H9 (cell line): ENCODE measurements at regions not wholly inside any gene's neighbourhood (a gene's known extent, or its start where the extent isn't known, plus 50 kb on each side); places are given as distances from the start of the nearest gene placed in this dataset.

ENCODE experiments used
- DNase-seq: peaks from one replicate; pipeline ENCODE4 v3.0.0-alpha.2; 2017
- H2AFZ ChIP-seq: one replicate; pipeline ENCODE4 v1.6.1; 2013; ENCODE audit warnings: mild to moderate bottlenecking, low read length, control low read depth, moderate library complexity
- H2AK5ac ChIP-seq: 2 replicates; pipeline ENCODE4 v1.6.1; 2013; ENCODE audit warnings: low read length, control low read depth, mixed read lengths; ENCODE audit not compliant: insufficient read length
- H2BK120ac ChIP-seq: one replicate; pipeline ENCODE4 v1.6.1; 2013; ENCODE audit warnings: low read depth, mild to moderate bottlenecking, low read length, control low read depth, inconsistent platforms; ENCODE audit not compliant: poor library complexity, severe bottlenecking
- H2BK12ac ChIP-seq: 2 replicates; pipeline ENCODE4 v1.6.1; 2013; ENCODE audit warnings: low read length, control low read depth, mixed read lengths, low read depth; ENCODE audit not compliant: insufficient read length
- H2BK15ac ChIP-seq: 2 replicates; pipeline ENCODE4 v1.6.1; 2013; ENCODE audit warnings: low read depth, low read length, control low read depth
- H2BK20ac ChIP-seq: one replicate; pipeline ENCODE4 v1.6.1; 2013; ENCODE audit warnings: low read depth, mild to moderate bottlenecking, low read length, control low read depth, inconsistent platforms; ENCODE audit not compliant: poor library complexity, severe bottlenecking
- H2BK5ac ChIP-seq: 2 replicates; pipeline ENCODE4 v1.6.1; 2013; ENCODE audit warnings: low read length, control low read depth, mixed read lengths; ENCODE audit not compliant: insufficient read length
- H3K14ac ChIP-seq: 2 replicates; pipeline ENCODE4 v1.6.1; 2013; ENCODE audit warnings: low read length, control low read depth; ENCODE audit not compliant: insufficient read depth
- H3K18ac ChIP-seq: 2 replicates; pipeline ENCODE4 v1.6.1; 2013; ENCODE audit warnings: low read depth, mild to moderate bottlenecking, mixed read lengths, low read length, control low read depth; ENCODE audit not compliant: insufficient read length
- H3K23ac ChIP-seq: 2 replicates; pipeline ENCODE4 v1.6.1; 2013; ENCODE audit warnings: low read length, control low read depth, mixed read lengths, low read depth; ENCODE audit not compliant: insufficient read length
- H3K23me2 ChIP-seq: 2 replicates; pipeline ENCODE4 v1.6.1; 2013; ENCODE audit warnings: low read depth, mild to moderate bottlenecking, mixed read lengths, low read length, control low read depth; ENCODE audit not compliant: insufficient read length, poor library complexity, severe bottlenecking
- H3K27ac ChIP-seq: 2 replicates; pipeline ENCODE4 v1.5.1; 2013; ENCODE audit warnings: low read length, control low read depth, mixed read lengths, low read depth; ENCODE audit not compliant: insufficient read length
- H3K27me3 ChIP-seq: 2 replicates; pipeline ENCODE4 v1.6.1; 2013; ENCODE audit warnings: low read length, control low read depth, inconsistent platforms; ENCODE audit not compliant: insufficient read depth
- H3K4ac ChIP-seq: 2 replicates; pipeline ENCODE4 v1.6.1; 2013; ENCODE audit warnings: low read depth, mild to moderate bottlenecking, control low read depth, inconsistent platforms, low read length, moderate library complexity
- H3K4me1 ChIP-seq: 2 replicates; pipeline ENCODE4 v1.6.1; 2013; ENCODE audit warnings: low read length, control low read depth, inconsistent platforms; ENCODE audit not compliant: insufficient read depth
- H3K4me2 ChIP-seq: 2 replicates; pipeline ENCODE4 v1.6.1; 2013; ENCODE audit warnings: low read length, control low read depth, mixed read lengths; ENCODE audit not compliant: insufficient read length, insufficient read depth
- H3K56ac ChIP-seq: 2 replicates; pipeline ENCODE4 v1.6.1; 2013; ENCODE audit warnings: low read depth, mild to moderate bottlenecking, mixed read lengths, low read length, control low read depth; ENCODE audit not compliant: insufficient read length
- H3K79me1 ChIP-seq: 2 replicates; pipeline ENCODE4 v1.6.1; 2013; ENCODE audit warnings: low read depth, mild to moderate bottlenecking, moderate library complexity, low read length, control low read depth, inconsistent platforms; ENCODE audit not compliant: insufficient read depth, poor library complexity, severe bottlenecking
- H3K79me2 ChIP-seq: 2 replicates; pipeline ENCODE4 v1.6.1; 2013; ENCODE audit warnings: low read length, control low read depth, inconsistent platforms; ENCODE audit not compliant: insufficient read depth
- H3K9ac ChIP-seq: 2 replicates; pipeline ENCODE4 v1.6.1; 2013; ENCODE audit warnings: low read length, control low read depth, mixed read lengths; ENCODE audit not compliant: insufficient read length; ENCODE audit errors: extremely low read depth
- H3K9me3 ChIP-seq: one replicate; pipeline ENCODE4 v1.6.1; 2013; ENCODE audit warnings: low read depth, low read length, inconsistent platforms; ENCODE audit not compliant: control insufficient read depth
- H3T11ph ChIP-seq: one replicate; pipeline ENCODE4 v1.6.1; 2013; ENCODE audit warnings: mild to moderate bottlenecking, low read length, control low read depth, inconsistent platforms
- H4K20me1 ChIP-seq: one replicate; pipeline ENCODE4 v1.6.1; 2013; ENCODE audit not compliant: control insufficient read depth, insufficient read length, insufficient read depth
- H4K5ac ChIP-seq: 2 replicates; pipeline ENCODE4 v1.6.1; 2013; ENCODE audit warnings: low read depth, mild to moderate bottlenecking, mixed read lengths, low read length, control low read depth; ENCODE audit not compliant: insufficient read length
- H4K8ac ChIP-seq: replicated peaks from 2 replicates; pipeline ENCODE4 v1.6.1; 2013; ENCODE audit warnings: low read length, control low read depth, mixed read lengths, low read depth; ENCODE audit not compliant: insufficient read length
- H4K91ac ChIP-seq: 2 replicates; pipeline ENCODE4 v1.6.1; 2013; ENCODE audit warnings: low read depth, mild to moderate bottlenecking, moderate library complexity, mixed read lengths, low read length, control low read depth; ENCODE audit not compliant: insufficient read length
- H3K27ac Mint-ChIP-seq, 3 experiments: 2 replicates in 2 of 3; 3 replicates in 1 of 3; pipeline ENCODE4 v1.8.0; 2020 to 2021; ENCODE audit warnings: mixed read lengths in 3 of 3, mild to moderate bottlenecking in 1 of 3, moderate library complexity in 1 of 3
- H3K27me3 Mint-ChIP-seq: 2 replicates; pipeline ENCODE4 v1.8.0; 2021; ENCODE audit warnings: low read depth, mild to moderate bottlenecking, moderate library complexity, mixed read lengths
- H3K36me3 Mint-ChIP-seq, 3 experiments: 2 replicates in 2 of 3; 3 replicates in 1 of 3; pipeline ENCODE4 v1.8.0; 2020 to 2021; ENCODE audit warnings: low read depth in 3 of 3, mixed read lengths in 3 of 3; ENCODE audit not compliant: insufficient read depth in 1 of 3
- H3K4me1 Mint-ChIP-seq, 2 experiments: 2 replicates each; pipeline ENCODE4 v1.8.0; 2020; ENCODE audit warnings: mixed read lengths in 2 of 2
- H3K4me3 Mint-ChIP-seq, 2 experiments: 2 replicates in 1 of 2; 3 replicates in 1 of 2; pipeline ENCODE4 v1.8.0; 2020 to 2021; ENCODE audit warnings: mild to moderate bottlenecking in 2 of 2, mixed read lengths in 2 of 2, moderate library complexity in 1 of 2
- H3K9me3 Mint-ChIP-seq, 2 experiments: 2 replicates in 1 of 2; 3 replicates in 1 of 2; pipeline ENCODE4 v1.8.0; 2020; ENCODE audit warnings: mild to moderate bottlenecking in 2 of 2, mixed read lengths in 2 of 2, moderate library complexity in 1 of 2
- CTCF ChIP-seq: fragments of 200-600 bp; sonication (generic); conservative IDR thresholded peaks from 3 replicates; pipeline ENCODE4 v1.8.0; 2021; ENCODE audit warnings: antibody characterized with exemption, mild to moderate bottlenecking
- WGBS: extraction: QIAGEN DNeasy Blood & Tissue Kit; methylation state at CpG from one replicate; pipeline ENCODE4 v1.1.7; 2013; ENCODE audit warnings: missing lambda C conversion rate, low lambda C conversion rate, mixed read lengths; ENCODE audit not compliant: insufficient read length; ENCODE audit errors: extremely low coverage; 5-methylcytosine and 5-hydroxymethylcytosine counted together

GRCh38 chr9:134490446-134490845 lies 151.2 kb upstream of the COL5A1 start:
- H3K9me3 ChIP-seq, result no peaks in the 10 kb centered on the region
- no peak for TF ChIP-seq CTCF
- no peak overlapping the region for H2AK5ac ChIP-seq
- H3K27ac ChIP-seq, result no peak overlapping the region
- no peak overlapping the region for H3K9ac ChIP-seq
- no peak overlapping the region for H3K14ac ChIP-seq
- H3K23me2 ChIP-seq, result no peaks in the 10 kb centered on the region
- no peaks in the 10 kb centered on the region for H3K79me1 ChIP-seq
- WGBS, result no CpG with 5 or more reads among the region's 9 CpGs
- Mint-ChIP-seq H3K9me3 (peaks cover 0 to 3% of the 10 kb centered on the region in 2 experiments; a peak in 1 of 5 replicates), H3K27ac (no peak overlapping the region), H3K4me1 (peaks cover 7 to 17% of the 10 kb centered on the region in 2 experiments; a peak in 3 of 4 replicates), H3K4me3 (no peak overlapping the region), H3K27me3 (no peaks in the 10 kb centered on the region), H3K36me3 (no peaks in the 10 kb centered on the region)
- no peak overlapping the region for H3K18ac ChIP-seq
- no peak overlapping the region for H3K23ac ChIP-seq
- no peak overlapping the region for H3K56ac ChIP-seq
- H2BK120ac ChIP-seq, result no peak overlapping the region
- no peak overlapping the region for H3K4ac ChIP-seq
- no peak overlapping the region for H2AFZ ChIP-seq
- H3K4me1 ChIP-seq, result no peaks in the 10 kb centered on the region
- no peaks in the 10 kb centered on the region for H4K20me1 ChIP-seq
- H4K5ac ChIP-seq, result no peak overlapping the region
- H4K8ac ChIP-seq, result no peak overlapping the region
- no peak overlapping the region for H2BK15ac ChIP-seq
- no peaks in the 10 kb centered on the region for H3K27me3 ChIP-seq
- no peak for DNase-seq
- H2BK5ac ChIP-seq, result no peak overlapping the region
- H4K91ac ChIP-seq, result no peak overlapping the region
- H2BK12ac ChIP-seq, result no peak overlapping the region
- no peaks in the 10 kb centered on the region for H3K79me2 ChIP-seq
- H3K4me2 ChIP-seq, result no peak overlapping the region
- no peak overlapping the region for H3T11ph ChIP-seq
- no peak overlapping the region for H2BK20ac ChIP-seq
